ENCODE measurements at regions not wholly inside any gene's neighbourhood (a gene's known extent, or its start where the extent isn't known, plus 50 kb on each side); places are given as distances from the start of the nearest gene placed in this dataset.

GRCh38 chr5:8720506-8720905 lies 825.4 kb downstream of the SEMA5A start:
- TF ChIP-seq, protein P1, sequence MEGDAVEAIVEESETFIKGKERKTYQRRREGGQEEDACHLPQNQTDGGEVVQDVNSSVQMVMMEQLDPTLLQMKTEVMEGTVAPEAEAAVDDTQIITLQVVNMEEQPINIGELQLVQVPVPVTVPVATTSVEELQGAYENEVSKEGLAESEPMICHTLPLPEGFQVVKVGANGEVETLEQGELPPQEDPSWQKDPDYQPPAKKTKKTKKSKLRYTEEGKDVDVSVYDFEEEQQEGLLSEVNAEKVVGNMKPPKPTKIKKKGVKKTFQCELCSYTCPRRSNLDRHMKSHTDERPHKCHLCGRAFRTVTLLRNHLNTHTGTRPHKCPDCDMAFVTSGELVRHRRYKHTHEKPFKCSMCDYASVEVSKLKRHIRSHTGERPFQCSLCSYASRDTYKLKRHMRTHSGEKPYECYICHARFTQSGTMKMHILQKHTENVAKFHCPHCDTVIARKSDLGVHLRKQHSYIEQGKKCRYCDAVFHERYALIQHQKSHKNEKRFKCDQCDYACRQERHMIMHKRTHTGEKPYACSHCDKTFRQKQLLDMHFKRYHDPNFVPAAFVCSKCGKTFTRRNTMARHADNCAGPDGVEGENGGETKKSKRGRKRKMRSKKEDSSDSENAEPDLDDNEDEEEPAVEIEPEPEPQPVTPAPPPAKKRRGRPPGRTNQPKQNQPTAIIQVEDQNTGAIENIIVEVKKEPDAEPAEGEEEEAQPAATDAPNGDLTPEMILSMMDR (IDR thresholded peaks at IDR 0.05): no peak
- TF ChIP-seq POLR2AphosphoS5 (IDR thresholded peaks at IDR 0.05): no peak
- no peak for TF ChIP-seq POLR2A (IDR thresholded peaks at IDR 0.05)
